ENCODE measurements at regions not wholly inside any gene's neighbourhood (a gene's known extent, or its start where the extent isn't known, plus 50 kb on each side); places are given as distances from the start of the nearest gene placed in this dataset.

DNA sequence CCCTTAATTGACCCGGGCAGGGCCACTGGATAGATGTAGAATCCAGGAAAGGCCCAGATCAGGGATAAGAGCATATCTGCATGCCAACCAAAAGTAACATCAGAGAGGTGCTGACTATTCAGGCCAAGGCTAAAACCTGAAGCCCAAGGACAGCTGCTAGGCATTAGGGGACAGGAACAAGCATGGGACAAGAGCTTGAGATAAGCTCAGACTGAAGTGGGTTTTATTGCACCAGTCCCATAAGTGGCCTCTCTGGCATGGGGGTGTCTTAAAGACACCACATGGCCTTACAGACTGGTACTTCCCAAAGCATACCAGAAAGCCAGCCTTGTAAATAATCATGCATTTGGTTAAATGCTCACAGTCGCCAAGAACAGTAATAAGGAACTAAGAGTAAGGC lies 376.1 kb downstream of the FBXW7 start:
- DNase-seq (ENCODE audit: low spot score) = no peak

DNA sequence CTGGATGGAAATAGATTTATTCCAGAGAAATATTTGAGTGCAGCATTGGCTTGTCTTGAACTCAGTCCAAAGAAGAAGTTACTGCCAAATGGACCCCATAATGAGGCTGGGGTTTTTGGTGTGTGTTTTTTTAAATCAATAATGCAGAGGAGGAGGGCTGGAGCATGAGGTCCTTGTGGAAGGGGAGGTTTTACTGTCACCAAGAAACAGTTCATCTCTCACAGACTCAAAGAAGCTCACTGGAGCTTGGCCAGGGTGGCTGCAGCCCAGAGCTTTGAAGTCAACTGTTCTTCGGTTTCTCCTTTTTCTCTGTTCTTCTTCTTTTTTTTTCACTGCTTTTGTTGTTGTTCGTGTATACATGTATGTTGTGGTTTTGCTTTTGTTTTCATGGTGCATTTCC lies 377.7 kb downstream of the FBXW7 start:
- DNase-seq (ENCODE audit: low spot score) = no peak

DNA sequence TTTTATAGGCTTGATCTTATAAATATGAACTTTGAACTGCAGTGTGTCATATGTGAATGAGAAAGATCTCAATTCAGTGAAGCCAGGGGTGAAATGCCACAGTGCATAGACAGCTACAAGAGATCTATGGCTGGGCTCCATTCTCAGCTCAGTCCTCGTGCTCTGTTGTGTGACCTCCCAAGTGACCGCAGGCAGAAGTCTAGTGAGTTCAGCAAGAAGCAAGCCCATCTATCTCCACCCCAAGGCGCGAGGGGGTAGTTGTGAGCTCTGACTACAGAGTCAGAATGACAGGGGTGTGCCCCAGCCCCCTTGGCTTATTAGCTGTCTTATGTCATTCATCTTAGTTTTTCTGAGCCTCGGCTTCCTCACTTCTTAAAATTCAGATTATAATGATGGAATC lies 378.3 kb downstream of the FBXW7 start:
- no peak for DNase-seq (ENCODE audit: low spot score)

DNA sequence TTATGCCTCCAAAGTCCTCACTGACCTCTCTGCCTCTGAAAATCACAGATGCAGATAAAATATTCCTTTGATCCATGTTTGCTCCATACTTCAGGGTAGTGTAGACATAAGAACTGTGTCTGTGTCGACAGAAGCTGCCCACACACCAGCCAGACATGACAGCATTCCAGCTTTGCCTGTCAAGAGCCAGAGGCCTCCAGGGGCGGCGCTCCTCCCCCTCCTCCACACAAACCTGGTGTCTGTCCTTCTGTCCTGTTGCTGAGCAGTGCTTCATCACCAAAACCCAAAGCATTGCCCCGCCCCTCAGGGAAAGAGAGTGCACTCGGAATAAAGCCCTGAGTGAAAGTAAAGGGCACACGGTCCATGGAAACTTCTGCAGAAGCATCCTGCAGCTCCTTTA lies 379.4 kb downstream of the FBXW7 start:
- DNase-seq (ENCODE audit: low spot score) = no peak

DNA sequence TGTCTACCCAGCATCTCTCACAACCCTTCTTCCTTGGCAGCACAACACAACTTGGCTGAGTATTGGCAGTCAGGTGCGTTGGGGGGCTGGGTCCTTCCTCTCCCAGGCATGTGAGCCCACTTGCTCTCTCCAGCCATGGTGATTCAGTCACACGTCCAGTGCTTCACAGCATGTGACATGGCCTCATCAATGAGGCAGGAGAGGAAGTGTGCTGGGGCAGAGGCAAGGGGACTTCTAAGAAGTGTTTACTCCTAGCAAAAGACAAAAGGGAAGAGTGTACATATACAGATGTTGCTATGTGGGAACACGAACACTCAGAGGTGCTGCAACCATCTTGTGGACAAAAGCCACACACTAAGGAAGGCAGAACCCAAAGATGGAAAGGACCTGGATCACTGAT lies 380.8 kb downstream of the FBXW7 start:
- DNase-seq (ENCODE audit: low spot score) = no peak

DNA sequence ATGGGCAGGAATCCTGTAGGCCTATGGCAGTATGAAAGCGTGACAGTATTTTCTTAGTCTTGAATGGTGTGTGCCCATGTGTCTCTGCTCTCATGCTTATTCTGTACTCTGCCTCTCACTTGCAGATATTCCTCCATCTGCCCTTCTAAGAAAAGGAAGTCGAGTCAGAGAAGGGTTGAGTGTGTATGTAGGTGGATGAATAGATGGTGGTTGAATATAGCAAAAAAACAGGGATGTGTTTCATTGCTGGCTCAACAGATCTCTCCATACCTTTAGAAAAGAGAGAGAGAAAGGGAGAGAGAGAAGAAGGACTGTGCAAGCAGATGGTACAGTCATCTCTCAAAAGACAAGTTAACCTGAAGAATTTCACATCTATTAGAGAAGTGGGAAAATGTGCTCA lies 381.5 kb downstream of the FBXW7 start:
- DNase-seq (ENCODE audit: low spot score) = no peak

DNA sequence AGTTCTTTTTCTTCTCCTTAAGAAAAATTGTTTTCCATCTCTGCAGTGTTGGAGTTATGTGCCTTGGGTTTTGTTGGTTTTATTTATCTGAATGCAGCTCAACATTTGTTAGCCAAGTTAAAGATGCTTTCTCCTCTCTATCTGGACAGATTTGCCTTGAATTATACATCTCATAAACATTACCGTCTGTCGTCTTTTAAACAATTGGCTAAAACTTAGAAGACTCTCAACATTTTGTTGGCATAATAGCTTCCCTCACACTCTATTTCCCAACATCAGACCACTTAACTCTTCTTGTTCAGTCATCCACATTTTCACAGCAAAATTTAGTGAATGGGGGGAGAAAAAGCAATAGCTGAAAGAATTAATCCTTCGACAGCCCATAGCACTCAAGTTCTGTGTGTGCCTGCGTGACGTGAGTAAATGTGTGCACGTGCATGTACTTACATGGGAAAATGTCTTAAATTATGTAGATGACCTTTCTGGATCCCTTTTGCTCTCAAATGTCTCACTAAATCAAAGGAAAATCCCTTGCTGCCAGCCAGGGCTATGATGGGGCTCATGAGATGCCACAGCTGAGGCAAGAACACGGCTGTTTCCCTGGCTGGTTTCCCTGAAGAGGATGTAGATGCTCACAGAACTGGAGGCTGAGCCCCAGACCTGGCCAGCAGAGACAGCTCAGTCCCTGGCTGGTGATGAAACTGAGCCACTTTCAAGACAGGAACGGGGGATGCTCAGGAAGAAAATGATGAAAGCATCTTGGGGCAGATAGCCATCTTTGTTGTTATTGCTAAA lies 382.2 kb downstream of the FBXW7 start:
- no peak for DNase-seq (ENCODE audit: low spot score)

DNA sequence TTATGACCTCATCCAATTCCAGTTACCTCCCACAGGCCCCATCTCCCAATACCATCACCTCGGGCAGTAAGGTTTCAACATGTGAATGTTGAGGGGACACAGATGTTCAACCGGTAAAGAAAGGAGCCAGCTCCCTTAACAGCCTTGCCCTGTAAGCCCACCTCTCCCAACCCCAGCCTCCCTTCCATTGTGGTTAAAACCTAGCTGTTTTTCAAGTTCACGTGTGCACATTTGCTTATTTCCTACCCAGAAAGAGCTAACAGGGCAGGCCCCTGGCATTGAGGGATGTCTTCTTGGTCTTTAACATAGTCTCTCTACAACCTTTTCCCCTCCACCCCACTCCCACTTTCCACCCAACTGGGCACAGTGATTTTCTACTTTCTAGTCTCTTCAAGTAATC lies 385.7 kb downstream of the FBXW7 start:
- DNase-seq (ENCODE audit: low spot score) = no peak

DNA sequence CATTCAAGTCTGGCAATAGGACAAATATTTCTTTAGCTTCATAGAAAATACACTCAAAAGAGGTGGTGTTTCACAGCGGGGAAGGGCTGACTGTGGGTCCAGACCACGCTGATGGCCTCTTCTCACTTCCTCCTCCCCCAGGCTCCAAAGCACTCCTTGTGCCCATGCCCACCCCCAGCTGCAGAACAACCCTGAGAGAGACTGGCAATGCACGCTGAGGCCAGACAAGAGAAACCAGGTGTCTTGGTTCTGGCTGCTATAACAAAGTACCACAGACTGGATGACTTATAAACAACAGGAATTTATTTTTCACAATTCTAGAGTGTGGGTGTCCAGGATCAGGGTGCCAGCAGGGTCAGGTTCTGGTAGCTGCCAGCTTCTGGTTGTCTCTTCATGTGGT lies 386.1 kb downstream of the FBXW7 start:
- no peak for DNase-seq (ENCODE audit: low spot score)

DNA sequence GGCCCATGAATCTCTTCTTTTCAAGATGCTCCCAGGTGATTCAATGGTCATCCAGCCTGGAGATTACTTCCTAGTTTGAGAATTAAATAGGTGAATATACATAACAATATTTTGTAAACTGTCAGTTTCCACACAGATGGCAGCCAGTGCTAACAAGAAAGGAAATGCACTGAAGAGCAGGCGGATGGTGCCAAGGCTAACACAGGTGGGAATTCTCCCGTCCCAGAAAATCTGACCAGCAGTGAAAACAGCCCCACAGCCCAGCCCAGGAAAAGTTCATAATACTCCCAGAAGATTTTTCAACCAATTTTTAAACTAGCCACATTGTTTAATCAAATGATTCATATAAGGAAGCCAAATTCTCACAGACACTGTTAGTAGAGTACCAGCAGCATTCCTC lies 387.2 kb upstream of the GATB start:
- no peak for DNase-seq (ENCODE audit: low spot score)

DNA sequence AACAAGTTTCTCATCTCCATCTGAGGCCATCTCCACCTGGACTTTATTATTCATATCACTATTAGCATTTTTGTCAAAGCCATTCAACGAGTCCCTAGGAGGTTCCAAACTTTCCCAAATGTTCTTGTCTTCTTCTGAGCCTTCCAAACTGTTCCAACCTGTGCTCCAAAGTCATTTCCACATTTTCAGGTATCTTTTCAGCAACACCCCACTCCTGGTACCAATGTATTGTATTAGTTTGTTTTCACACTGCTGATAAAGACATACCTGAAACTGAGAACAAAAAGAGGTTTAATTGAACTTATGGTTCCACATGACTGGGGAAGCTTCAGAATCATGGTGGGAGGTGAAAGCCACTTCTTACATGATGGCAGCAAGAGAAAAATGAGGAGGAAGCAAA lies 385.4 kb upstream of the GATB start:
- DNase-seq (ENCODE audit: low spot score) = no peak

DNA sequence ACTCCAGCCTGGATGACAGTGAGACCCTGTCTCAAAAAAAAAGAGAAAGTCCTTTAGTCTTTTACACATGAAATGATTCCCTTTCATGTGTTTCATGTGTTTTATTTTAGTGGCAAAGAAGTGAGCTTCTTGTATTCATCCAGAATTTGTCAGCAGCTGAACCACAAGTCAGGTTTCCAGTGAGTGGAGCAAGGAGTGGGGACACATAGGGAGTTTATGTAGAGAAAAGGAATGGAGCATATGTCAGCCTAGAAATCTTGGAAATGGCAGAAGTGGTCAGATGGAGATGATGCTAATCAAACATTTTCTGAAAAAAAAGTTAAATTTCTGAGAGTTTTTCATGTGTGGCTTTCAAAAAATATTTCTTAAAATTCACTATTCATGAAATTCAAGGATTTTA lies 383.0 kb upstream of the GATB start:
- no peak for DNase-seq (ENCODE audit: low spot score)

DNA sequence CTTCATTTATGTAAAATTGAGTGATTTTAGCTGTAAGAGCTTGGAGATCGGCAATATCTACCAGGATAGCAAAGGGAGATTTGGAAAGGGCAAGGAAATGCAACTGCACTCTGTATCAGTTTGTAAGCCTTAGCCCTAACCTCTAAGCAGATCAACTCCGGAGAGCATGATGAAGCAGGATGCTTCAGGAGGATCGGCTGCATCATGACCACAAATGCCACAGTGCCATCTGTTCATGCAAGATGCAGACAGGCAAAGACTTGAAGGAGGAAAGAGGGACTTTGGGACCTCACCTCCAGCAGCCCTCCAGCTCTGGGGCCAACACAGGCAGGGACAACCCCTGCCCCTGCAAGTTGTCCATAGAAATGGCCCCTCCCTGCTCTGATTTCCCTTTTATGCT lies 377.6 kb upstream of the GATB start:
- no peak for DNase-seq (ENCODE audit: low spot score)

DNA sequence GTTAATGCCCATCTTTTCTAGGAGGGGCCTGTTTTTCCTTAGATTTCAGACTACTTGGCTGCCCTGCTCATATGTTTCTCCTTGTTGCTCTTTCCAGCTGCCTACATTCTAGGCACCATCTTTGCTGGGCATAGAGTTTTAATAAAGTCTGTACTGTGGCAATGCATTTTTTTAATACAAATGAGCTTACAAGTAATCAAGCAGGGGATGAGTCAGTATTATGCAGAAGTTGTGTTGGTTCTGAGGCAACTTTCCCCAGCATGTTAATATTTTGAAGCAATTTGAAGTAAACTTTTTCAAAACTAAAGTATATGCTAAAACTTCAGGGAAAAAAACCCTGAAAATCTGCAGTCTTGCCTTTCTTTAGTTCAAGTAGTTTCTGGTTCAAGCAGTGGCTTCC lies 372.0 kb upstream of the GATB start:
- DNase-seq (ENCODE audit: low spot score) = no peak

DNA sequence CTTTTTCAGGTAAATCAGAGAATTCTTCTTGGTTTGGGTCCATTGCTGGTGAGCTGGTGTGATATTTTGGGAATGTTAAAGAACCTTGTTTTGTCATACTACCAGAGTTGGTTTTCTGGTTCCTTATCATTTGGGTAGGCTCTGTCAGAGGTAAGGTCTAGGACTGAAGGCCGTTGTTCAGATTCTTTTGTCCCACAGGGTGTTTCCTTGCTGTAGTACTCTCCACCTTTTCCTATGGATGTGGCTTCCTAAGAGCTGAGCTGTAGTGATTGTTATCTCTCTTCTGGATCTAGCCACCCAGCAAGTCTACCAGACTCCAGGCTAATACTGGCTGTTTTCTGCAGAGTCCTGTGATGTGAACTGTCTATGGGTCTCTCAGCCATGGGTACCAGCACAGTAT lies 367.5 kb upstream of the GATB start:
- DNase-seq (ENCODE audit: low spot score) = no peak

DNA sequence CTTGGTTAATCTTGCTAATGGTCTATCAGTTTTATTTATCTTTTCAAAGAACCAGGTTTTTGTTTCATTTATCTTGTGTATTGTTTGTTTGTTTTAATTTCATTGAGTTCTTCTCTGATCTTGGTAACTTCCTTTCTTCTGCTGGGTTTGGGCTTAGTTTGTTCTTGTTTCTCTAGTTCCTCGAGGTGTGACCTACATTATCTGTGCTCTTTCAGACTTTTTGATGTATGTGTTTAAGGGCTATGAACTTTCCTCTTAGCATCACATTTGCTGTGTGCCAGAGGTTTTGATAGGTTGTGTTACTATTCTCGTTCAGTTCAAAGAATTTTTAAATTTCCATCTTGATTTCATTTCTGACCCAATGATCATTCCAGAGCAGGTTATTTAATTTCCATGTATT lies 365.4 kb upstream of the GATB start:
- DNase-seq (ENCODE audit: low spot score) = no peak

DNA sequence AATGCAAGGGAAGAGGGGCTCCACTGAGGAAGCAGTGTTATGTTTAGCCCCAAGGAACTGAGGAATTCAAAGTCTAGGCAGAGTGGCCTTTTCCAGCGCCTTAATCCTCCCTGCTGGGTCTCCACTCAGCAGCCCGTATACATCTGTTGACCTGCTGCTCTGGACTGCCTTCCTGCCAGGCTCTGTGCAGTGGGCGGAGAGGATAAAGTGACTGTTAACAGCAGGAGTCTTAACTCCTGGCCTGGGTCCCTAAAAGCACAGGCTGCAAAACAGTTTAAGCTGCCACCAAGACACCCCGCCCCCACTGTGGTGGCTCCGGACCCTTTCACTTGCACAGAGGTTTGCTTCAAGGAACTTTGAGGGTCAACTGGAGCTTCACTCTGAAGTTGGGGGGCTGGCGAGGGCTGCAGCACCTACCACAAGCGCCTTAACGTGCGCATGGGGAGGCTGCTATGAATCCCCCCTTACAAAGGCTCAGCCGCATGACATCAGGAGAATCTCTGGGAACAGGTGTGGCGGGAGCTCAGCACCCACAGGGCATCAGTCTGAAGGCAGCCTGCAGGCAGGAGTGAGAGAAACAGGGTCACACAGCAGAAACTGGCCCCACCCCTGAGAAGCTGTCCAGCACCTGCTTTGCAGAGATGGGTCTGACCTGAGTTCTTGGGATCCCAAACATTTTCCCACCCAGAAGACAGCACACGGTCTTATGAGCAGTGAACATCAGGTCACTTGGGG lies 358.2 kb upstream of the GATB start:
- DNase-seq (ENCODE audit: low spot score) = no peak

DNA sequence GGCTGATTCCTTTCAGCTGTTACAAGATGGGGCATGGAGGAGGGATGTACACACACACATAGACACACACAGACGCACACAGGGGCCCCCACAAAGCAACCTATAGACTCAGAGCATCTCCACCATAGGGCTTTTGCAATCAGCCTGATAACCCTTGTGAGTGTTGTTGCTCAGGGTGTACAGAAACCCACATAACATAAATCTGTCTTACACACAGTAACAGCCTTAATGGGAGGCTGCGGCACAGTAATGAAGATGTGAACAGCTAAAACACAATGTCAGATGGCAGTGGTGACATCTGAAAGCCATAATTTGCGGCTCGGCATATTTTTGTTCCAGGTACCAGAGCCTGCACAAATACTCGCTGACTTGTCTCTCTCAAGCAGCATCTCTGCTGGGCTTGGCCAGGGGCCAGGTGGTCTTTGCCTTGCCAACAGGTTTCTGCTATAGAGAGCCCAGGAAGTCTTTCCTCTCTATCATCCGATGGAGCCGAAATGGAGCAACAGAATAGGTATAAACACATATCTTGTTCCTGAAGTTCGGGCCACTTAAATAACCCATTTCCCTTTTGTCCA lies 357.2 kb upstream of the GATB start:
- DNase-seq (ENCODE audit: low spot score) = no peak

DNA sequence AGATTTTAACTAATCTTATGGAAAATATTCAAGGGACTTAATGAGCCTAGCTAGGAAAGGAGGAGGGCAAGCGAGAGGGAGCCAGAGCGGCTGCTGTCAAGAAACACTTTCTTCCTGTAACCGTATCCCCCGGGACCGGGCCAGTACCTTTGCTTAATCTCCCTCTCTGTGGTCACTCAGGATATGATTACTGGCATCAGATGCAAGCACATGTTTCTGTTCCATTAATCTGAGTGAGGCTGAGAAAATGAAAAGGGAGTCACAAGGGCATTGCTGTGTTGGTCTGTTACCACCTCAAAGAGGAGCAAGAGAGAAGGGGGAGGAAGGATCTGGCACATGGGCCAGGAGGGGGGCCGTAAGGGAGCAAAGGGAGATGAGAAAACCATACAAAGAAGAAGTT lies 356.7 kb upstream of the GATB start:
- no peak for DNase-seq (ENCODE audit: low spot score)

DNA sequence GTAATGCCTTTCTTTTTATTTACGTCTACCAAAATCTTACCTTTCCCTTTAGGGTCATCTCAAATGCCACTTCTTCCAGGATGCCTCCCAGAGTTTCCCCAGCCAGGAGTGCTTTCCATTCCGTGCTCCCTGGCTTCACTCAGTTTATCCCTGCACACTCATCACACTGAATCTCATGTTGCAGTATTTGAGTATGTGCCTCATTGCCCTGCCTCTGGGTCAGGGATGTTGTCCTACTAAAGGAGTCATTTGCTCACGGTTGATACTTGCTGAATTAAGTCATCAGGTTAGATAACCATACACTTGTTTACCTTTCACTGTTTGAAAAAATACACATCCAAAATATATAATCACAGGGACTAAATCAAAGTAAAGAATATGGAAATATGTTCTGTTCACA lies 356.2 kb upstream of the GATB start:
- DNase-seq (ENCODE audit: low spot score) = no peak

DNA sequence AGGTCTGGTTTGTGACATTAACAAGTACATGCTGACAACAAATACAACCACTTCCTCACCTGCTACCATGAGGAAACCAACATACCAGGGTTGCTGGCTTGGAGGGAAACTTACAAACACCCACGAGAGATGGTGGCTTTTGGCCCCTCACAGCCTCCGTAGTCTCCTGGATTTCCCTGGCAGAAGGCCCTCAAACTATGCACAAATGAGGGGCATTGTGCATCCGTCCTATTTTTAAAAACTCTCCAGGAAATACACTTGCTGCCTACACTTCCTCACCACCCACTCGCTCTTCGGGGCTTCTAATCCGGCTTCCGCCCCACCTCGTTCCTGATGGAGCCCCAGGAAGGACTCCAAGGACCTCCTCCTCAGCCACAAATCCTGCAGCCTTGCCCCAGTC lies 355.0 kb upstream of the GATB start:
- DNase-seq (ENCODE audit: low spot score) = no peak

DNA sequence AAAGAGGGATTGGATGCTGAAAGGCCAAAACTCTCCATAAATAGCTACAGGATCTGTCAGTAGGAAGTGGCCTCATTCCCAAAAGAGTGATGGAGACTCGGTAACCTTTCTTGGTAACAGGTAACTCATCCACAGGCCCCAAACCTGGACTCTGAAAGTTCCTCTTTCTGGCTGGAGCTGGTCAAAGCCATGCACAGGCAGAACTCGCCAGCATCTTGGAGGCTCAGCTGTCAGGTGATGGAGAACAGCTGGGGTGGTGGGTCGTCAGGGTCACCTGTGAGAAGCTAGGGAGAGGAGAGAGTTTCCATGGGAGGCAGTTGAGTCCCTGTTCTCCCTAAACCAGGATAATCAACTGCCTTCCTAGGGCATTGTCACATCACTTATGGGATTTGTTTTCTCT lies 354.3 kb upstream of the GATB start:
- DNase-seq (ENCODE audit: low spot score) = no peak

DNA sequence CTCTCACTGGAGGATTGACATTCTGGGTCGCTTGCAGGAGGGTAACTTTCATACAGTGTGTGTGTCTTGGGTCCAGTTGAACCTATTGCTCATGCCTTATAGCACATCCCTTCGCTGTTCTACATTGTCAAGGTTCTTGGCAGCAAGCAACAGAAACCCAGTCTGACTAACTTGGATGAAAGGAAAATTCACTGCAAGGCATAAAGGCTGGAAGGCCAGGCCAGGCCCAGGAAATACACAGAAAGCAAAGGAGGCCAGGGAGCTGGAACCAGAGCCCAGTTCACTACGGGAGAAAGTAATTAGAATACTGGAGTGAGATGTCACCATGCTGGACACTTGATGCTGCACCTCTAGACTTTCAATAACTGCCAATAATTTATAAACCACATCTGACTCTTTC lies 353.8 kb upstream of the GATB start:
- DNase-seq (ENCODE audit: low spot score) = no peak

DNA sequence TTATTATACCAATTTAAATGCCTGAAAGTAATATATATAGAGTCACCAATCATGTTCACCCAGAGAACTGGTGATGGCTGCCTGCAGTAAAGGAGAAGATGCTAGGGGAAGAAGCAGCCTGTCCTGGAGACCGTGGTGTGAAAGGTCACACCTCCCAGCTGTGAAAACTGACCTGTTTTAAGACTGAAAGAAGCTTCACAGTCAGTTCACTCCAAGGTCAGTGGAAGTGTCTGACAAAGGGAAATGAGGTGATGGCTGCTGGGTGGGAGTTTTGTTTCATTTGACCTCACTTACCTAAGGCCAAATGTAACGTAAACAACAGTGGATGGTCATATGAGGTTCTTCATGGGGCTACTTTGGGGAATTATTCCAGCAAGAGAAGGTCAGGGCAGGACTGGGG lies 352.1 kb upstream of the GATB start:
- no peak for DNase-seq (ENCODE audit: low spot score)
